Aorta (tissue), 5 donors: ENCODE measurements at regions not wholly inside any gene's neighbourhood (a gene's known extent, or its start where the extent isn't known, plus 50 kb on each side); places are given as distances from the start of the nearest gene placed in this dataset.

ENCODE experiments used
- ATAC-seq: fragments of 200-7000 bp; cut with Tn5 transposase; one replicate; pipeline ENCODE4 v1.9.1; 2022; ENCODE audit warnings: moderate library complexity; ENCODE audit not compliant: low FRiP score
- DNase-seq, 2 donors: peaks; one replicate each; pipeline ENCODE4 v3.0.0-alpha.2; 2020
- H3K27ac ChIP-seq, 2 donors: one replicate each; pipeline ENCODE4 v1.5.1; 2013; ENCODE audit warnings: low read length in 2 of 2, mild to moderate bottlenecking in 2 of 2, moderate library complexity in 2 of 2, control low read depth in 1 of 2, inconsistent platforms in 1 of 2, low read depth in 1 of 2
- H3K27me3 ChIP-seq, 2 donors: one replicate each; pipeline ENCODE4 v1.6.1; 2013; ENCODE audit warnings: control low read depth in 1 of 2, low read length in 1 of 2, mild to moderate bottlenecking in 1 of 2, moderate library complexity in 1 of 2; ENCODE audit not compliant: insufficient read depth in 2 of 2, control insufficient read depth in 1 of 2
- H3K36me3 ChIP-seq, 2 donors: one replicate each; pipeline ENCODE4 v1.6.1; 2013; ENCODE audit warnings: control low read depth in 1 of 2, low read length in 1 of 2, mild to moderate bottlenecking in 1 of 2; ENCODE audit not compliant: insufficient read depth in 2 of 2, control insufficient read depth in 1 of 2
- H3K4me1 ChIP-seq, 2 donors: one replicate each; pipeline ENCODE4 v1.6.1; 2013; ENCODE audit warnings: low read length in 2 of 2, control low read depth in 1 of 2, mild to moderate bottlenecking in 1 of 2, moderate library complexity in 1 of 2; ENCODE audit not compliant: insufficient read depth in 2 of 2, control insufficient read depth in 1 of 2
- H3K4me3 ChIP-seq, 2 donors: one replicate each; pipeline ENCODE4 v1.5.1; 2013; ENCODE audit warnings: low read length in 2 of 2, control low read depth in 1 of 2, mild to moderate bottlenecking in 1 of 2
- H3K9me3 ChIP-seq: one replicate; pipeline ENCODE4 v1.6.1; 2013; ENCODE audit warnings: mild to moderate bottlenecking, low read length; ENCODE audit not compliant: control insufficient read depth
- WGBS, 2 donors: extraction: QIAGEN DNeasy Blood & Tissue Kit; methylation state at CpG; one replicate each; pipeline ENCODE4 v1.1.7; 2013; 5-methylcytosine and 5-hydroxymethylcytosine counted together
- intact Hi-C, 2 donors: fragments of 100-400 bp; cut with DNase I; formaldehyde crosslinking; loops; one replicate each; pipeline versions ENCODE4 v1.14.2 to v1.15.0; 2022
- donor health status: healthy with polysubstance abuse.
- donor health status: Bipolar disorder and iron deficiency.
- donor health status: DM: no; HTN: no; CAD: no.
- donor health status: DM: no; HTN: no; CAD: no.
- donor health status: DM: yes; HTN: yes; CAD: no.

DNA sequence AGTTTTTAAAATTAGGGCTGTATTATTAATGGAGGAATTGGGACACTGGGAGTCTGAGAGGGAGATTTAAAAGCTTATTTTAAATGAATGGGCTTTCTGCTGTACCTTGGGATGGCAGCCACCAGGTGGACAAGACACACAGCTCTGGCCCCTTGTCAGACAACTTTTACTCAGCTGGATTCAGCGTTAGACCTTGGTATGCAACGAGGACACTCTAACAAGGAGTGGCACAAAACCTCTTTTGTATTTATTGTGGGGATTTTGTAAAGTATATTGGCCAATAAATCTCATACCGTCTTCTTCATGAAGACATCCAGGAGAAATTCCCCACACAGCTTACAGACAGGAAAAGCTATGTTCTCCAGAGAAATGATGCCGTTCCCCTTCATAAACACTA is 105.7 kb downstream of the LCA5 start:
- Histone ChIP-seq H3K4me1 (peaks cover 0 to 2% of the 10 kb centered on the region in 2 donors), H3K36me3 (no peaks in the 10 kb centered on the region), H3K4me3 (no peak overlapping the region), H3K9me3 (no peaks in the 10 kb centered on the region), H3K27ac (no peak overlapping the region), H3K27me3 (no peaks in the 10 kb centered on the region)
- intact Hi-C loops = no loop called here
- ATAC-seq (no peak), DNase-seq (no peak)
- 39 to 64% methylated on average over 4 of the region's 4 CpGs for WGBS, 2 donors

DNA sequence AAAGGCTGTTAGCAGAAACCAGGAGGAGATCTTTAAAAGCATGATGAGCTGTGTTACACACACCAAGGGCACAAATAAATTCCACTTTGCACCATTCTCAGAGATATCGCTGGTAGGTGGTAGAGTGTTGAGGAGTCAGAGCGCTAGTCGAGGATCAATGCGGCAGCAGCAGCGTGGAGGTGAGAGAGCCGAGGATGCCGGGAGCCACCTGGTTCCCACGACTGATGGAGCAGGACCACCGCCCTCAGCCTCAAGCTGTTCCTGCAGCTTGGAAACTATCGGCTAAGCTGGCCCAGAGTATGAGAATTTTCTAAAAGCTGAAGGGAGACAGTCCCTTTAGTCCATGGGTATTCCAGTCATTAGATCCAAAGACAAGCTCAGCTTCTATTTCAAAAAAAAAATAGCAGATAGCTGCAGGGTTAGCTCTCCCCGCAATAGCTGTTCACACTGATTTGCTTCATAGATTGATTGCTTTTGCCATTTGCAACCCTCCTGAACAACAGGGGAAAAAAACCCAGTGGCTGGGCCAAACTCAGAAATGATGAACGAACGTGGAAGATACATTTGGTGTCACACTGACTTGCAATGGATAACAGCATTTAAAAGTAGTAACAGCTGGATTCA is 106.2 kb downstream of the LCA5 start:
- intact Hi-C loops = no loop called here
- 89 to 92% methylated on average over 13 of the region's 13 CpGs for WGBS, 2 donors
- no peak for ATAC-seq

DNA sequence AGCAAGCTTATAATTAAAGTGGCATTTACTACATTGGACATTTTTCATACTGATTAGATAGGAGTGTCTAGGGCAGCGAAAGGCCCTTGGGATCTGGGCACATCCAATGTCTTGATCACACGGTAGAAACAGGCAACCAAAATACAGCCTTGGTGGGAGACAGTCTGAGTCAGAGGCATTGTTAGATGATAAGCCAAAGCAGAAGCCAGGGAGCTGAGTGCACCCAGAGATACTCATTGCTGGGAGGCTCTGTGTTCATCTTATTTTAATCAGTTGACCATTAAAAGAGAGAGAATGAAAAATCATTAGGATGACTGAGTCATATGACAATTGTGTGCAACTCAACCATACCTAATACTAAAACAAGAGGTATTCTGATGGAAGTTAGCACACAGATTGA is 109.5 kb downstream of the LCA5 start:
- 55 to 60% methylated on average over 2 of the region's 2 CpGs for WGBS, 2 donors

More for the DNA sequence above, 106.2 kb downstream of the LCA5 start:
- no peak for DNase-seq
- Histone ChIP-seq H3K4me1 (peaks cover 0 to 2% of the 10 kb centered on the region in 2 donors), H3K9me3 (no peaks in the 10 kb centered on the region), H3K27me3 (no peaks in the 10 kb centered on the region), H3K27ac (no peak overlapping the region), H3K36me3 (no peaks in the 10 kb centered on the region), H3K4me3 (no peak overlapping the region)

DNA sequence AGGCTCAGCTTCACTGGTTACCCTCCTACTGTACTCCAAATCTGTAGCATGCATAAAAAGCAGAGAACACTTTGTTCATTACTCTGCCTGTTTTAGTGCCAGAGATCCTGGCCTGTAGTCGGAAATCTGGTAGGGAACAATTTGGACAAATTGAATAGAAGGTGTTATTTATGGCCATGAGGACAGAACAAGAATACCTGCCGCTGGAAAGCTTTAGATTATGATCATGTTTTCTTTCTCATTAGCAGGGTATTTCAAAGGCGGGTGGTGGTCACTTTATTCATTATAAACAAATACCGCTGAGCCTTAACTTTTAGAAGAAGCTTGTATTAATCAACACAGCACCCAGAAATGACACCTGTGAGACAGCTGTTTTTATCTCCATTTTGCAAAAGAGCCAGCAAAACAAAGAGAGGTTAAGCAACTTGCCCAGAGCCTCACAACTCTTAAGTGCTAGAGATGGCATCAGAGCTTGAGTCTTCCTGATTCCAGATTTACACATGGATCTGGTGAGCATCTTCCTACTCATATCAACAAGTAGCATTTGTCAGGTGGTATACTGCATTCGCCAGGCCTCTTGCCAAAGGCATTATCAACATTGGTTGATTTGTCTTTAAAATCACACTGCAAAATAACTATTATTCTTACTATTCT is 110.5 kb downstream of the LCA5 start:
- Histone ChIP-seq H3K4me3 (no peak overlapping the region), H3K9me3 (no peaks in the 10 kb centered on the region), H3K27ac (no peak overlapping the region), H3K4me1 (peaks cover 0 to 2% of the 10 kb centered on the region in 2 donors), H3K27me3 (no peaks in the 10 kb centered on the region), H3K36me3 (no peaks in the 10 kb centered on the region)
- 89 to 92% methylated on average over 5 of the region's 5 CpGs for WGBS, 2 donors
- no peak for DNase-seq
- intact Hi-C loops = no loop called here
- no peak for ATAC-seq

More for the DNA sequence above, 109.5 kb downstream of the LCA5 start:
- no peaks in the 10 kb centered on the region for H3K27me3 ChIP-seq
- no peak for ATAC-seq
- no peak for DNase-seq
- no peaks in the 10 kb centered on the region for H3K36me3 ChIP-seq
- no peaks in the 10 kb centered on the region for H3K9me3 ChIP-seq
- peaks cover 0 to 2% of the 10 kb centered on the region in 2 donors for H3K4me1 ChIP-seq
- no peak overlapping the region for H3K4me3 ChIP-seq
- intact Hi-C loops = no loop called here
- no peak overlapping the region for H3K27ac ChIP-seq

DNA sequence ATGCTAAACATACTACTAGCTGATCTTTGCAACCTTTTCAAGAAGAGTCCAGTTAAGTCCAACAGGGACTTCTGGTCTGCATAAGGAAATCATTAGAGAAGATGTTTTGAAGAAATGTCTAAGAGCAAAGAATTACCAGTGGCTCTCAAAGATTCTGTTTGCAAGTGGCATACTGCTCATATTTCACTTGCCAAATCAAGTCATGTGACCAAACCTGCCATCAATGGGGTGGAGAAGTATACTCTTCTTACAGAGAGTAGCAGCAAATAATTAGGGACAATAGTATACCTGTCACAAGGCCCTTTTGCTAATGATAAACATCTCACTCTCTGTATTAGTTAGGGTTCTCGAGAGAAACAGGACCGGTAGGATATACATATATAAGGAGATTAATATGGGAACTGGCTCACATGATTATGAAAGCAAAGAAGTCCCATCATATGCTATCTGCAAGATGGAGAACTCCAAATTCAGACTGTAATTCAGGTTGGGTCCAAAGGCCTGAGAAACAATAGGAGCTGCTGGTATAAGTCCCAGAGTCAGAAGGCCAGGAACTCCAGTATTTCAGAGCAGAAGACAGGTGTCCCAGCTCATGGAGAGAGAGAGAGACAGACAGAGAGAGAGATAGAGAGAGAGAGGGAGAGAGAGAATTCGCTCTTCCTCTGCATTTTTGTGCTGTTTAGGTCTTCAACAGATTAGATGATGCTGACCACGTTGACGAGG is 111.5 kb downstream of the LCA5 start:
- ATAC-seq (no peak), DNase-seq (no peak)
- Histone ChIP-seq H3K36me3 (no peaks in the 10 kb centered on the region), H3K27me3 (no peaks in the 10 kb centered on the region), H3K9me3 (no peaks in the 10 kb centered on the region), H3K4me3 (no peak overlapping the region), H3K4me1 (peaks cover 0 to 2% of the 10 kb centered on the region in 2 donors), H3K27ac (no peak overlapping the region)
- intact Hi-C loops = no loop called here
- WGBS, 2 donors = 88 to 93% methylated on average over 5 of the region's 5 CpGs

DNA sequence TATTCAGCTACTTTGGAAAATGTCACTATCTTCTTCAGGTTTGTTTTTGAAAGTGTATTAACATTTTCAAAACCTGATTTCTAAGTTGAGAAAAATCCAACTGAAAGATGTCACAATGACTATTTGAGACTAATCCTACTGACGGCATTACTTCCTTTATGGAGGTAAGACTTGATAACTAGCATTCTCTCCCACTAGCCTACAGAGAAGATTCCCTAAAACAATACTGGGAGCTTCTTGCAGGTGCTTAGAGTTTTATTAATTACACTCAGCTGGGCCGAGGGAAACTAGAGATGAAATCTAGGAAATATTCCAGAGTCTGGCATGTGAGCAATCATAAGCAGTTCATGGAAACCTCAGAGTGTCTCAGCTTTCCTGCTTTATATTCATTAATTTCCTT is 114.0 kb downstream of the LCA5 start:
- no peaks in the 10 kb centered on the region for H3K36me3 ChIP-seq
- peaks cover 0 to 2% of the 10 kb centered on the region in 2 donors for H3K4me1 ChIP-seq
- no peaks in the 10 kb centered on the region for H3K9me3 ChIP-seq
- intact Hi-C loops = no loop called here
- no peak overlapping the region for H3K27ac ChIP-seq
- H3K27me3 ChIP-seq = no peaks in the 10 kb centered on the region
- ATAC-seq = no peak
- H3K4me3 ChIP-seq = no peak overlapping the region
- 61 to 72% methylated on average over 2 of the region's 2 CpGs for WGBS, 2 donors
- DNase-seq = no peak

DNA sequence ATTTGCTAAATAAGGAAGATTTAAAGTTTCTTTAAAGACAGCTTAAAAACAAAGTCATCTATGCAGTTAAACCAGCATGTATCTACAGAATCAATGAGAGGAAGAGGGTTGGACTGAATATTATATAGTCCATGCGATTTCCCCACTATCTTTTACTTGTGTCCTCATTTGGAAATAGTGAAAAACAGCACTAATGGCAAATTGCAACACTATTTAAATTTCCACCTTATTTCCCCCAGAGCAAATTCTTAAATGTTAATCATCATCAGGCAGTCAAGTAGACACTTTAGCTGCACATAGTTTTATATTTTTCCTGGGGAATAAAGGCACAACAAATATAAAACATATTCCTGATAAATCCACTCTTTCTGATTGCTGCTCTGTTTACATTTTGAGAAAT is 114.6 kb downstream of the LCA5 start:
- Histone ChIP-seq H3K4me1 (peaks cover 0 to under 1% of the 10 kb centered on the region in 2 donors), H3K27me3 (no peaks in the 10 kb centered on the region), H3K9me3 (no peaks in the 10 kb centered on the region), H3K27ac (no peak overlapping the region), H3K4me3 (no peak overlapping the region), H3K36me3 (no peaks in the 10 kb centered on the region)
- WGBS, 2 donors = 78 to 89% methylated on average over 1 of the region's 1 CpG
- intact Hi-C loops = no loop called here
- ATAC-seq (no peak), DNase-seq (no peak)

DNA sequence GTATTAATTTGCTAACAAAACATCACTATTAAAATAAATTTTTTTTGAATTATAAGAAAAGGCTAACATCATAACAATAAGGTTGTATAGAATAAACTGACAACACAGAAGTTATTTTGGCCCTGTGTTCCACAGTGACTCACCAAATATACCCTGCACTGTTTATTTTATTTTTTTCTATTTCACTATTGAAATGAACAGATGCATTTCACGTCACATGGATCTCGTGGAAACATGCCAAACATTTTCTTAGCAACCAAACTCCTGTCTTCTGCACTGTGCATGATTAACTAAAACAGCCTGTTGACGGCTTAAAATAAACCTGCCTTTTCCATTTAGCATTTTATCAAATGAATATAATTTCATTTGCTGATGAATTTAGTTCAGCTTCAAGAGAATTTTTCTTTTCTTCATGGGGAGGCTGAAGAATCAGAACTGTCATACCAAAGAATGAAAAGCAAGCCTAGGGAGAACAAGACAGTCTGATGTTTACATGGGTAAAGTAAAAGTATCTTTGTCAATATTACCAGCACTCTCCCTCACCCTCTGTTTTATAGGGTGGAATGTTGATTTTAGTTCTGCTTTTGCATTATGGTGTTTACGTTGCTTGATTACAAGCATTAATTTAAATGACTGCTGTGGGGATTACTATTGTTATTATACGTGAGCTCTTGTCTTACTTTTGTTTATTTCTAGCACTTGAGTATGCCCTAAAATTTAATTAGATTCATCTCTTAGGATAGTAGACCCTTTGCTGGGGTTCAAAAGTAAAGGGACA is 115.3 kb downstream of the LCA5 start:
- Histone ChIP-seq H3K27me3 (no peaks in the 10 kb centered on the region), H3K27ac (no peak overlapping the region), H3K4me1 (no peaks in the 10 kb centered on the region), H3K9me3 (no peaks in the 10 kb centered on the region), H3K4me3 (no peak overlapping the region), H3K36me3 (no peaks in the 10 kb centered on the region)
- DNase-seq (no peak), ATAC-seq (no peak)
- intact Hi-C loops = no loop called here
- 26 to 30% methylated on average over 5 of the region's 5 CpGs for WGBS, 2 donors
